ENCODE measurements at regions not wholly inside any gene's neighbourhood (a gene's known extent, or its start where the extent isn't known, plus 50 kb on each side); places are given as distances from the start of the nearest gene placed in this dataset.
A peak's percentile ranks its signal among the peaks of the same experiment; 100 is the strongest.

GRCh38 chr4:99722006-99722405 lies 64.4 kb upstream of the C4orf54 start:
- in situ Hi-C loops (cut with HindIII; ENCODE audit: low pct_unique_long_range_greater_than_20kb, low sequenced_read_pairs), result no loop called here
- peak; percentile 43 for DNase-seq (ENCODE audit: low read depth, low spot score)

GRCh38 chr4:99720206-99720605 lies 62.6 kb upstream of the C4orf54 start:
- in situ Hi-C loops (cut with HindIII; ENCODE audit: low pct_unique_long_range_greater_than_20kb, low sequenced_read_pairs), result no loop called here
- no peak for DNase-seq (ENCODE audit: low read depth, low spot score)

GRCh38 chr4:99716996-99717395 lies 59.4 kb upstream of the C4orf54 start:
- DNase-seq (ENCODE audit: low read depth, low spot score), result no peak
- in situ Hi-C loops (cut with HindIII; ENCODE audit: low pct_unique_long_range_greater_than_20kb, low sequenced_read_pairs), result no loop called here

- no peak for DNase-seq (ENCODE audit: low read depth, low spot score)
- in situ Hi-C loops (cut with HindIII; ENCODE audit: low pct_unique_long_range_greater_than_20kb, low sequenced_read_pairs), result no loop called here
These were observed 57.7 kb upstream of the C4orf54 start for GRCh38 chr4:99715286-99715685.

- in situ Hi-C loops (cut with HindIII; ENCODE audit: low pct_unique_long_range_greater_than_20kb, low sequenced_read_pairs), result no loop called here
- no peak for DNase-seq (ENCODE audit: low read depth, low spot score)
These were observed 56.6 kb upstream of the C4orf54 start for GRCh38 chr4:99714179-99714578.

- in situ Hi-C loops (cut with HindIII; ENCODE audit: low pct_unique_long_range_greater_than_20kb, low sequenced_read_pairs), result no loop called here
- DNase-seq (ENCODE audit: low read depth, low spot score), result no peak
These were observed 54.9 kb upstream of the C4orf54 start for GRCh38 chr4:99712530-99712929.

GRCh38 chr4:99712099-99712498 lies 54.5 kb upstream of the C4orf54 start:
- DNase-seq (ENCODE audit: low read depth, low spot score), result no peak
- in situ Hi-C loops (cut with HindIII; ENCODE audit: low pct_unique_long_range_greater_than_20kb, low sequenced_read_pairs), result no loop called here

GRCh38 chr4:99711657-99712056 lies 54.0 kb upstream of the C4orf54 start:
- in situ Hi-C loops (cut with HindIII; ENCODE audit: low pct_unique_long_range_greater_than_20kb, low sequenced_read_pairs), result no loop called here
- DNase-seq (ENCODE audit: low read depth, low spot score), result no peak

- no peak for DNase-seq (ENCODE audit: low read depth, low spot score)
These were observed 53.2 kb upstream of the C4orf54 start for GRCh38 chr4:99710681-99711345.

GRCh38 chr4:99710020-99710419 lies 52.4 kb upstream of the C4orf54 start:
- in situ Hi-C loops (cut with HindIII; ENCODE audit: low pct_unique_long_range_greater_than_20kb, low sequenced_read_pairs), result no loop called here
- no peak for DNase-seq (ENCODE audit: low read depth, low spot score)

More at GRCh38 chr4:99710681-99711345, 53.2 kb upstream of the C4orf54 start:
- in situ Hi-C loops (cut with HindIII; ENCODE audit: low pct_unique_long_range_greater_than_20kb, low sequenced_read_pairs), result no loop called here

- DNase-seq (ENCODE audit: low read depth, low spot score), result no peak
- in situ Hi-C loops (cut with HindIII; ENCODE audit: low pct_unique_long_range_greater_than_20kb, low sequenced_read_pairs), result no loop called here
These were observed 50.9 kb upstream of the C4orf54 start for GRCh38 chr4:99708551-99708950.
